ENCODE measurements at regions not wholly inside any gene's neighbourhood (a gene's known extent, or its start where the extent isn't known, plus 50 kb on each side); places are given as distances from the start of the nearest gene placed in this dataset.

DNA sequence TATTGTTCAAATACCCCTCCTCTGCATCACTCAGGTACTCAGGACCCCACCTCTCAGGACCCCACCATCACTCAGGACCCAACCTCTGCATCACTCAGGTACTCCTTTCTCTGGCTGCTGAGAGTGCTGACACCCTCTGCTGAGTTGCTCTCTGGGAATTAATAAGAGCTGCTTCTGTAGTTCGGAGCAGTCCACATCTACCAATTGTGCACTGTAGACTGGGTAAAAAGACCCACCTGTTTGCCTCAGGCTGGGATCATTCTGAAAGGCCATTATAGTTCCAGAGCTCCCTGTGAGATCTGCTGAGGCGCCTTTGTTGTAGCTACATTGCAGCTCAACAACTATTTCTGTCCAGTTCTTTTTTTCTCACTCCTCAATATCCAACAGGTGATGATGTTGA, 276.3 kb upstream of the MYOCD start (continued):
- TF ChIP-seq, protein P1, sequence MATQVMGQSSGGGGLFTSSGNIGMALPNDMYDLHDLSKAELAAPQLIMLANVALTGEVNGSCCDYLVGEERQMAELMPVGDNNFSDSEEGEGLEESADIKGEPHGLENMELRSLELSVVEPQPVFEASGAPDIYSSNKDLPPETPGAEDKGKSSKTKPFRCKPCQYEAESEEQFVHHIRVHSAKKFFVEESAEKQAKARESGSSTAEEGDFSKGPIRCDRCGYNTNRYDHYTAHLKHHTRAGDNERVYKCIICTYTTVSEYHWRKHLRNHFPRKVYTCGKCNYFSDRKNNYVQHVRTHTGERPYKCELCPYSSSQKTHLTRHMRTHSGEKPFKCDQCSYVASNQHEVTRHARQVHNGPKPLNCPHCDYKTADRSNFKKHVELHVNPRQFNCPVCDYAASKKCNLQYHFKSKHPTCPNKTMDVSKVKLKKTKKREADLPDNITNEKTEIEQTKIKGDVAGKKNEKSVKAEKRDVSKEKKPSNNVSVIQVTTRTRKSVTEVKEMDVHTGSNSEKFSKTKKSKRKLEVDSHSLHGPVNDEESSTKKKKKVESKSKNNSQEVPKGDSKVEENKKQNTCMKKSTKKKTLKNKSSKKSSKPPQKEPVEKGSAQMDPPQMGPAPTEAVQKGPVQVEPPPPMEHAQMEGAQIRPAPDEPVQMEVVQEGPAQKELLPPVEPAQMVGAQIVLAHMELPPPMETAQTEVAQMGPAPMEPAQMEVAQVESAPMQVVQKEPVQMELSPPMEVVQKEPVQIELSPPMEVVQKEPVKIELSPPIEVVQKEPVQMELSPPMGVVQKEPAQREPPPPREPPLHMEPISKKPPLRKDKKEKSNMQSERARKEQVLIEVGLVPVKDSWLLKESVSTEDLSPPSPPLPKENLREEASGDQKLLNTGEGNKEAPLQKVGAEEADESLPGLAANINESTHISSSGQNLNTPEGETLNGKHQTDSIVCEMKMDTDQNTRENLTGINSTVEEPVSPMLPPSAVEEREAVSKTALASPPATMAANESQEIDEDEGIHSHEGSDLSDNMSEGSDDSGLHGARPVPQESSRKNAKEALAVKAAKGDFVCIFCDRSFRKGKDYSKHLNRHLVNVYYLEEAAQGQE (IDR thresholded peaks at IDR 0.05; ENCODE audit: low read depth, low read length), result no peak
- TF ChIP-seq YBX1 (IDR thresholded peaks at IDR 0.05) (no peak), BMI1 (IDR thresholded peaks at IDR 0.05; ENCODE audit: borderline replicate concordance) (no peak)

DNA sequence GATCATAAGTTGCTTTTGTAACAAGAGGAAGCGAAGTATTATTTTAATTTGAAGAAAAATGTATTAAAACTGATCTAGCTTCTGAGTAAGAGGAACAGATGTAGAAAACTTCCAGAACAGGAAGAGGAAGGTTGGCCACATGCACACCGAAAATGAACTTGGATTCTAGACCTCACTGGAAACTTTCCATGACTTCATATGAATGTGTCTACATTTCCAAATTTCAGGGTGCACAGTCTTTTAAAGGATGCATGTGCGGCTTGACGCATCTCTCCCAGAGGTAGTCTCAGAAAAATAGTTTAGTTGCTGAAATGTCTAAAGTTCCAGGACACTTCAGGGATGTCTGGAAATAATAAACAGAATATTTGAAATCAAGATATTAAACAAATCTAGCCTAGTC, 275.1 kb upstream of the MYOCD start:
- SMC1A ChIA-PET (ENCODE audit: uncharacterized antibody, unreplicated experiment), result no interaction called here
- POLR2A ChIA-PET, result no interaction called here
- no peak for ATAC-seq

More for the DNA sequence above, 275.1 kb upstream of the MYOCD start:
- WGBS (ENCODE audit: insufficient coverage, insufficient replicate concordance, low lambda C conversion rate, missing lambda C conversion rate), result 50% methylated on average over 4 of the region's 4 CpGs
- no peak overlapping the region for H2AFZ ChIP-seq (ENCODE audit: control insufficient read depth, low read depth, low read length)
- H3K27me3 ChIP-seq (replicated peaks in 1 of 2; ENCODE audit: control insufficient read depth in 2 of 2, insufficient read depth in 2 of 2, low read length in 1 of 2), result no peaks in the 10 kb centered on the region
- FAIRE-seq (no peak), DNase-seq (ENCODE audit: low read depth, low spot score) (no peak)
- ChIA-PET CTCF (no interaction called here), RAD21 (ENCODE audit: unreplicated experiment) (no interaction called here)
- no peaks in the 10 kb centered on the region for H3K4me1 ChIP-seq (ENCODE audit: control insufficient read depth, insufficient read depth, low read length)
- no peak overlapping the region for H3K27ac ChIP-seq (ENCODE audit: control insufficient read depth, insufficient read depth)
- in situ Hi-C loops (cut with MboI) (no loop called here), intact Hi-C loops (cut with micrococcal nuclease; ENCODE audit: unreplicated experiment) (loop anchor here (10.0 kb wide), 2 partner anchors 136 to 274 kb away; partner anchors contain the start of gene MYOCD)
- H3K79me2 ChIP-seq (ENCODE audit: control insufficient read depth, insufficient read depth, low read length), result no peaks in the 10 kb centered on the region
- H4K20me1 ChIP-seq (ENCODE audit: control insufficient read depth, insufficient read depth), result no peaks in the 10 kb centered on the region
- no peaks in the 10 kb centered on the region for H3K9me3 ChIP-seq (replicated peaks; ENCODE audit: control insufficient read depth, insufficient read depth, low read length)
- H3K9ac ChIP-seq (ENCODE audit: control insufficient read depth, insufficient read depth, low read length), result no peak overlapping the region
- no peak overlapping the region for H3K4me3 ChIP-seq
- BruUV-seq (replicated peaks), result no TSS peak
- H3K4me2 ChIP-seq (ENCODE audit: control insufficient read depth, insufficient read depth), result no peak overlapping the region
- H3K36me3 ChIP-seq (ENCODE audit: control insufficient read depth in 2 of 2, insufficient read depth in 2 of 2, low read length in 1 of 2), result no peaks in the 10 kb centered on the region
- no peak for TF ChIP-seq RCOR1 (conservative IDR thresholded peaks at IDR 0.05; ENCODE audit: low read depth, low read length)
- no peak for TF ChIP-seq TBL1XR1 (IDR thresholded peaks at IDR 0.05; ENCODE audit: low read depth, low read length)
- TF ChIP-seq, protein P2, sequence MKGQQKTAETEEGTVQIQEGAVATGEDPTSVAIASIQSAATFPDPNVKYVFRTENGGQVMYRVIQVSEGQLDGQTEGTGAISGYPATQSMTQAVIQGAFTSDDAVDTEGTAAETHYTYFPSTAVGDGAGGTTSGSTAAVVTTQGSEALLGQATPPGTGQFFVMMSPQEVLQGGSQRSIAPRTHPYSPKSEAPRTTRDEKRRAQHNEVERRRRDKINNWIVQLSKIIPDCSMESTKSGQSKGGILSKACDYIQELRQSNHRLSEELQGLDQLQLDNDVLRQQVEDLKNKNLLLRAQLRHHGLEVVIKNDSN (IDR thresholded peaks at IDR 0.05; ENCODE audit: borderline replicate concordance, extremely low read length, insufficient read depth, low read depth, low read length), result no peak
- no peak for TF ChIP-seq MXI1 (IDR thresholded peaks at IDR 0.05; ENCODE audit: low read depth, low read length)
- no peak for TF ChIP-seq NRF1 (conservative IDR thresholded peaks at IDR 0.05; ENCODE audit: low read depth, low read length)
- TF ChIP-seq, protein P3, sequence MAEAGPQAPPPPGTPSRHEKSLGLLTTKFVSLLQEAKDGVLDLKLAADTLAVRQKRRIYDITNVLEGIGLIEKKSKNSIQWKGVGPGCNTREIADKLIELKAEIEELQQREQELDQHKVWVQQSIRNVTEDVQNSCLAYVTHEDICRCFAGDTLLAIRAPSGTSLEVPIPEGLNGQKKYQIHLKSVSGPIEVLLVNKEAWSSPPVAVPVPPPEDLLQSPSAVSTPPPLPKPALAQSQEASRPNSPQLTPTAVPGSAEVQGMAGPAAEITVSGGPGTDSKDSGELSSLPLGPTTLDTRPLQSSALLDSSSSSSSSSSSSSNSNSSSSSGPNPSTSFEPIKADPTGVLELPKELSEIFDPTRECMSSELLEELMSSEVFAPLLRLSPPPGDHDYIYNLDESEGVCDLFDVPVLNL (IDR thresholded peaks at IDR 0.05; ENCODE audit: low read depth, low read length), result no peak
- TF ChIP-seq NFXL1 (IDR thresholded peaks at IDR 0.05; ENCODE audit: borderline replicate concordance), result no peak
- no peak for TF ChIP-seq DPF2 (IDR thresholded peaks at IDR 0.05)
- TF ChIP-seq LARP7 (IDR thresholded peaks at IDR 0.05), result no peak
- no peak for TF ChIP-seq KAT2A (conservative IDR thresholded peaks at IDR 0.05; ENCODE audit: control insufficient read depth, low read depth, low read length)
- TF ChIP-seq HDAC6 (IDR thresholded peaks at IDR 0.05; ENCODE audit: unreplicated experiment), result no peak
- TF ChIP-seq PML (IDR thresholded peaks at IDR 0.05; ENCODE audit: low read length), result no peak

All from GM12878 (cell line).